ENCODE measurements at regions not wholly inside any gene's neighbourhood (a gene's known extent, or its start where the extent isn't known, plus 50 kb on each side); places are given as distances from the start of the nearest gene placed in this dataset.

GRCh38 chr13:74715718-74716117 lies 581.5 kb upstream of the KLF12 start:
- H3K4me3 ChIP-seq (ENCODE audit: low read length) = no peak overlapping the region
- TF ChIP-seq EZH2phosphoT487 (IDR thresholded peaks at IDR 0.05; ENCODE audit: borderline replicate concordance, low read length) (no peak), CTCF (IDR thresholded peaks at IDR 0.05; ENCODE audit: low read depth, low read length, poor library complexity, severe bottlenecking) (no peak)
- H3K36me3 ChIP-seq (ENCODE audit: control insufficient read depth, low read length) = no peaks in the 10 kb centered on the region
- no peaks in the 10 kb centered on the region for H3K9me3 ChIP-seq (ENCODE audit: control insufficient read depth, insufficient read depth, low read length)
- no peaks in the 10 kb centered on the region for H3K9me2 ChIP-seq (replicated peaks; ENCODE audit: control insufficient read depth, low read length)
- no peaks in the 10 kb centered on the region for H4K20me1 ChIP-seq (ENCODE audit: control insufficient read depth, insufficient read depth, low read depth, low read length)
- no peaks in the 10 kb centered on the region for H3F3A ChIP-seq (ENCODE audit: control insufficient read depth, insufficient read depth)
- no peak overlapping the region for H3K4me2 ChIP-seq (ENCODE audit: low read length)
- no peaks in the 10 kb centered on the region for H3K27me3 ChIP-seq (ENCODE audit: control insufficient read depth, low read length)
- no peaks in the 10 kb centered on the region for H3K4me1 ChIP-seq (ENCODE audit: control insufficient read depth, low read length)
- no peak overlapping the region for H3K27ac ChIP-seq (ENCODE audit: low read depth, low read length)
- H3K79me2 ChIP-seq (ENCODE audit: control insufficient read depth, low read length) = no peaks in the 10 kb centered on the region

- no peak for TF ChIP-seq EZH2phosphoT487 (IDR thresholded peaks at IDR 0.05; ENCODE audit: borderline replicate concordance, low read length)
- no peak for TF ChIP-seq CTCF (IDR thresholded peaks at IDR 0.05; ENCODE audit: low read depth, low read length, poor library complexity, severe bottlenecking)
- Histone ChIP-seq H3K27me3 (ENCODE audit: control insufficient read depth, low read length) (no peaks in the 10 kb centered on the region), H3K27ac (ENCODE audit: low read depth, low read length) (no peak overlapping the region), H3K4me2 (ENCODE audit: low read length) (no peak overlapping the region), H3F3A (ENCODE audit: control insufficient read depth, insufficient read depth) (no peaks in the 10 kb centered on the region), H3K79me2 (ENCODE audit: control insufficient read depth, low read length) (no peaks in the 10 kb centered on the region), H3K9me2 (replicated peaks; ENCODE audit: control insufficient read depth, low read length) (no peaks in the 10 kb centered on the region), H3K9me3 (ENCODE audit: control insufficient read depth, insufficient read depth, low read length) (peaks cover 3% of the 10 kb centered on the region; the same call in 1 of the 2 replicates), H4K20me1 (ENCODE audit: control insufficient read depth, insufficient read depth, low read depth, low read length) (no peaks in the 10 kb centered on the region), H3K4me3 (ENCODE audit: low read length) (no peak overlapping the region), H3K4me1 (ENCODE audit: control insufficient read depth, low read length) (no peaks in the 10 kb centered on the region), H3K36me3 (ENCODE audit: control insufficient read depth, low read length) (no peaks in the 10 kb centered on the region)
Measured at GRCh38 chr13:74710006-74710405, 575.8 kb upstream of the KLF12 start.

GRCh38 chr13:74709226-74709625 lies 575.0 kb upstream of the KLF12 start:
- no peak for TF ChIP-seq EZH2phosphoT487 (IDR thresholded peaks at IDR 0.05; ENCODE audit: borderline replicate concordance, low read length)
- no peak for TF ChIP-seq CTCF (IDR thresholded peaks at IDR 0.05; ENCODE audit: low read depth, low read length, poor library complexity, severe bottlenecking)

More at GRCh38 chr13:74709226-74709625, 575.0 kb upstream of the KLF12 start:
- H3K4me3 ChIP-seq (ENCODE audit: low read length) = no peak overlapping the region
- H3K4me2 ChIP-seq (ENCODE audit: low read length) = no peak overlapping the region
- no peaks in the 10 kb centered on the region for H3K9me2 ChIP-seq (replicated peaks; ENCODE audit: control insufficient read depth, low read length)
- no peak overlapping the region for H3K27ac ChIP-seq (ENCODE audit: low read depth, low read length)
- H3K36me3 ChIP-seq (ENCODE audit: control insufficient read depth, low read length) = no peaks in the 10 kb centered on the region
- H3K9me3 ChIP-seq (ENCODE audit: control insufficient read depth, insufficient read depth, low read length) = peaks cover 3% of the 10 kb centered on the region; the same call in 1 of the 2 replicates
- no peaks in the 10 kb centered on the region for H3K4me1 ChIP-seq (ENCODE audit: control insufficient read depth, low read length)
- no peaks in the 10 kb centered on the region for H3K27me3 ChIP-seq (ENCODE audit: control insufficient read depth, low read length)
- no peaks in the 10 kb centered on the region for H4K20me1 ChIP-seq (ENCODE audit: control insufficient read depth, insufficient read depth, low read depth, low read length)
- H3K79me2 ChIP-seq (ENCODE audit: control insufficient read depth, low read length) = no peaks in the 10 kb centered on the region
- no peaks in the 10 kb centered on the region for H3F3A ChIP-seq (ENCODE audit: control insufficient read depth, insufficient read depth)
